NCI-H1417 (cell line): ENCODE measurements at regions not wholly inside any gene's neighbourhood (a gene's known extent, or its start where the extent isn't known, plus 50 kb on each side); places are given as distances from the start of the nearest gene placed in this dataset.
A peak's percentile ranks its signal among the peaks of the same experiment; 100 is the strongest.

ENCODE experiments used
- DNase-seq, 3 experiments: peaks; one replicate each; lab custom pipeline; 2025; lab: John Stamatoyannopoulos, UW

DNA sequence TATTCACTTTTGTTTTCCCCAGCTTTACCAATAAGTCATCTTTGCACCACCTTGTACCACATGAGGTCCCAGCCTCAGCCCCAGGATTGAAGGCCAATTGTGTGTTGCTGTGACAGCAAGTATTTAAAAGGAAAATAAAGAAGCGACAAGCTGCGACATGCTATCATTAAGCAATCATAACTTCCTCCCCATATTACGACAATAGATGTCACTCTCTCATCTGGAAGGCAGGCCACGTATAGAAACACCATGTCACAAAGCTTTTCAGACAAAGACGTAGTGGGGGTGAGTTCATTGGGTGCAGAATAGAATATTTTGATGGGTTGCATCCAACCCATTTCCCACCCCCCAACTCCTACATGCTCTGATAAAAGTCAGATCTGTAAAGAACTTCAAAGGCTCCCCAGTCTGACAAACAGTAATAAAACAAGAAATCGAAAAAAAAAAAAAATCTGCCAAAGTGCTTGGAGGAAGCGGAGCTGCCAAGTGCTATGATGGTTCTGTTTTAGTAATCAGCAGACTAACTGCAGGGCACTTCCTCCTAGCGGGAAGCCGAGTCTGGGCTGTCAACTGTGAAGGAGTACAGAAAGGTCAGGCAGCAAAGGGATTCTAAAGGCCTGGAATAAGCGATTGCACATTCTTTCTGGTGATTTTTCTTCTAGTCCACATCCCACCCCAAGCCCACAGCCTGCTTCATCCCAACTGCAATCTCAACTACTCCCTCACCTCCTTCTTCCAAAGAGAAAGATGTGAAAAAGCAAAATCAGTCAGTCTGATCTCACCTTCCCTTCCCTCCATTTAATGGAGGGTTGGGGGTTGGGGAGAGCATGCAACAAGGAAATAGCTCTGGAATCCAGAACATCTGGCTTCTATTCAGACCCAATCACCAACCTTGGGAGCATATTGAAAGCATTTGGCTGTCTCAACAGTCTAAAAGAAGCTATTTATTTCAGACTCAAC, 131.4 kb upstream of the UBASH3B start:
- no peak for DNase-seq

- DNase-seq: peak in 1 of 3 experiments; percentile 7
Observed at GRCh38 chr11:122521626-122522025, 133.9 kb upstream of the UBASH3B start.

- no peak for DNase-seq
Observed at GRCh38 chr11:122517403-122518379, 137.8 kb upstream of the UBASH3B start.

GRCh38 chr11:122516686-122517085, 138.8 kb upstream of the UBASH3B start:
- no peak for DNase-seq

GRCh38 chr11:122513997-122514396, 141.5 kb upstream of the UBASH3B start:
- no peak for DNase-seq

DNA sequence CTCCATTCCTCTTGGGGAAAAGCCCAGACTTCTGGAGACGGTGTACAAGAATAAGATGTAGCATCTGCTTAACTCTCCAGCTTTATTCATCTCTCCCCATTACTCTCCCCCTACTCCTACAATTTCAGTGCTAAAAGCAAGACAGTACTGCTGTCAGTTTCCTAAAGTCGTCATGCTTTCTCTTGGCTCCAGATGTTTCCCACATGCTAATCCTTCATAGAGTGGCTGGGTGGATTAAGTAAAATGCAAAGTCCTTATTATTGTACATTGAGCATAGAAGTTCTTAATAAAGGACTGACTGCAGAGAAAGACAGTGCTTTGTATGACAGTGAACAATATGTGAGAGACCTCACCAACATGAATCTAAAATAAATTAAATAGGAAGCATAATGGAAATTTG, 142.2 kb upstream of the UBASH3B start:
- DNase-seq: no peak

DNA sequence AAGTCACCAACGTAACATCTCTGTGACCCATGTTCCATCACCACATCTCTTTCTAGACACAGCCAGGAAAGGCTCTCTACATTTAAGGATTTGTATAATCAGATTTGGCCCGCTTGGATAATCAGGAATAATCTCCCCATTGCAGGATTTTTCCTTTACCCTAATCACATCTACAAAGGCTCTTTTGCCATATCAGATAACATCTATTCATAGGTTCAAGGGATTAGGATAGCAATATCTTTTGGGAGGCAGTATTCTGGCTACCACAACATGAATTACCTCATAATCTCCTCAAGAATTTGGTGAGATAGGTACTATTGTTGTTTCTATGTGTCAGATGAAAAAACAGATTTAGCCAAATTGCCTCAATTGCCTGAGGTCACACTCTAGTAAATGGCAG, 142.8 kb upstream of the UBASH3B start:
- no peak for DNase-seq

DNA sequence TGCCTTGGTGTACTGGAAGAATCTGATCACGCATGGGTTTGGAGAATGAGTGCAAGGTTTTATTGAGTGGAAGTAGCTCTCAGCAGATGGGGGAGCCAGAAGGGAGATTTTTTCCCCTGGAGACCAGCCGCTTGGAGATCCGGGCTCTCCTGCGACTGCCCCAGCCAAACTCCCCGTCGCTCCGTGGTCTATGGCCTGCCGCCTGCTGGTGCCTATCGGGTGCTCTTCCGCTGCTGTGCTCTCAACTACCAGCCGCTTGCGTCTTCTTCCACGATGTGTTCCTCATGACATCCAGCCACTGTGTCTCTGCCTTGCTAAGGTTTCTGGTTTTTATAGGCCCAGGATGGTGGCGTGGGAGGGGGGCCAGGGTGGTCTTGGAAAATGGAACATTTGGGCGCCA, 145.6 kb upstream of the UBASH3B start:
- no peak for DNase-seq

DNA sequence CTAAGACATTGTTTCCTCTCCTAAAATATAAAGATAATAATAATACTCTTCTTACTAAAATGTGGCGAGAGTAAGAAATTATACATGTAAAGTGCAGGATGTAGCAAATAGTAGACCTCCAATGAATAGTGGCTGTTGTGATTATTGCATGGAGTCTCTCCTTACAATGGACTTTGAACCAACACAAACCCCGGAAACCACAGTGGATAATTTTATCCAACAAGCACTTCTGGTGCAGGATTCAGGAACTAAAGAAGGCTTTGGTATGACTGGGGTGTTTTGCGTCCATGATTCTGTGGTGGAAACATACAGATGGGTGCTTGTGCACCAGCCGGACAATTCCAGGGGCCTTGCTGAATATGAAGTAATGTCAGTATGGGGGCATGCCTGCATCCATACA, 146.4 kb upstream of the UBASH3B start:
- no peak for DNase-seq

GRCh38 chr11:122505304-122506006, 150.1 kb upstream of the UBASH3B start:
- DNase-seq: peak; percentile 40 to 79 (median 76)

DNA sequence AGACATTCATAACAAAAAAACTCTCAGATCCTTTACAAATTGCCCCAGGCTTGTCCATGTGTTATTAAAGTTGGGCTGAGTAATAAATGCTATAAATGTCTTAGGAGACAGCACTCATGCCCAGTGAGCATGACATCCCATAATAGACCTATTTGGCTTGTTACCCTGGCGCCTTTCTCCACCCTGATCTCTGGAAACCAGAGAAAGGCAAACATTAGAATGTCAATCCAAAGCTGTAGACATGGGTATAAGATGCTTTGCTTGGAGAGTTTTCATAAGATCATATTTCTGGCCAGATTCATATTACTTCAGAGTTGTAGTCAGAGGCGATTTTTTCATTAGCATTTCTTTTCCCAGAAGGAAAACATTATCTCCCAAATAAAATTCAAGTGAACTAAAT, 161.3 kb upstream of the UBASH3B start:
- DNase-seq: peak in 1 of 3 experiments; percentile 71

DNA sequence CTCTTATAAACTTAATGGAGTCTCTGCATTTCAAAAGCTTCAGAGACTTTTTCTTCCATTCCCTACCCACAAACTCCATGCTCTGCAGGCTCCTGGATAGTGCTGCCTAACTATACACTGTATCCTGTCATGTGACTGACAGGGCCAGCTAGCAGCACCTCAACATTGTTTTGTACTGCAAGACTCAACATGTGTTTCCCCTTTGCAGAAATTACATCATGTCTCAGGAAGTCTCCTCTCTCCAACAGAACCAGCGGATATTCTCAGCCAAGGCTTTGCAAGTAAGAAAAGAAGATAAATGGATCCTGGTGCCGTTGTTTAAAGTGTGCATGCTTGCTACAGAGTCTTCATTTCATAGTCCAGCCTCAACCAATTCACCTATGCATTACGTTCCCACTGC, 164.0 kb upstream of the UBASH3B start:
- no peak for DNase-seq

DNA sequence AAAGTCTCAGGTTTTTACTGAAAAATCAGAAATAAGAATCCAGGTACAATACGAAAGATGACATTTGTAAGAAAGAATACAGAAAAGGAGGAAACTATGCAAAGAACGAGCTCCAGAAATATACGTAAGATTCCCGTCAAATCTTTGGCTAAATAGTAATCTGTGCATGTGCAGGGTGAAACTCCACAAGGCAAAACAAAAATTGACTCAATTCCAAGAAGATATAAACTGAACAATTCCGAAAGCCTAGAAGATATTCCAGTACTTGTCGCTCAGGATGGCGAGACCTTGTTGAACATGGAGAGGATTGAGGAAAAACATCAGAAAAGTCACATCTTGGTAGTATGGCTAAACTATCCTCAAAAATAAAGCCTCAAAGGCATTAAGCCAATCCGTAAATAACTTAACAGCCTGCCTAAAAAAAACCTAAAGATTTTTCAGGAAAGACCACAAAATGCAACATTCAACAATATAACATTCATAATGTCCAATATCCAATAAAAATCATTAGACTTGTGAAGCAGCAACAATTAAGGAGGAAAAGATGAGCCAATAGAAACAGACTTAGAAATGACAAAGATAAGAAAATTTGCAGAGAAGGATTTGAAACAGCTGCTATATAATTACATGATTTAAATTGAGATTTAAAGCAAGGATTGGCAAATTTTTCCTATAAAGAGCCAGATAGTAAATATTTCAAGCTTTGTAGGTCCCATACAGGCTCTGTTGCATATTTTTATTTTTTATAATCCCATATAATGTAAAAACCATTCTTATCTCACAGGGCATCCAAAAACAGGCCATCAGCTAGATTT, 166.4 kb upstream of the UBASH3B start:
- no peak for DNase-seq

DNA sequence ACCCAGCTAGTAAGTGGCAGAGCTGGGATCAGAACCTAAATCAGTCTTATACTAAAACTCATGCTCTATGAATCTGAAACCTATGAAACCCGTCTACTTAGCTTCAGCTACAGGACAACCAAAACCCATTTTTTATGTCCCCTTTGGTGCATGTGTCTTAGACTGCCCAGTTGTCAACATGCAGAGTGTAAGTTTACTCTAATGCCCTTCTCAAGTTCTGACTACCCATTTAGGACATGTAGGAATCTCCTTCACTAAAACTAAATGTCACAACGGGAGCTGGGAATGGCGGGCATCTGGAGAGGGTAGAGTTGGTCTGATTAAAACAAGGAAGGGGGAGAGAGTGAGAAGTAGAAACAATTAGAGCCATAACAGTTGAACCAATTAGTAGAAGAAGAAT, 167.9 kb upstream of the UBASH3B start:
- DNase-seq: no peak

DNA sequence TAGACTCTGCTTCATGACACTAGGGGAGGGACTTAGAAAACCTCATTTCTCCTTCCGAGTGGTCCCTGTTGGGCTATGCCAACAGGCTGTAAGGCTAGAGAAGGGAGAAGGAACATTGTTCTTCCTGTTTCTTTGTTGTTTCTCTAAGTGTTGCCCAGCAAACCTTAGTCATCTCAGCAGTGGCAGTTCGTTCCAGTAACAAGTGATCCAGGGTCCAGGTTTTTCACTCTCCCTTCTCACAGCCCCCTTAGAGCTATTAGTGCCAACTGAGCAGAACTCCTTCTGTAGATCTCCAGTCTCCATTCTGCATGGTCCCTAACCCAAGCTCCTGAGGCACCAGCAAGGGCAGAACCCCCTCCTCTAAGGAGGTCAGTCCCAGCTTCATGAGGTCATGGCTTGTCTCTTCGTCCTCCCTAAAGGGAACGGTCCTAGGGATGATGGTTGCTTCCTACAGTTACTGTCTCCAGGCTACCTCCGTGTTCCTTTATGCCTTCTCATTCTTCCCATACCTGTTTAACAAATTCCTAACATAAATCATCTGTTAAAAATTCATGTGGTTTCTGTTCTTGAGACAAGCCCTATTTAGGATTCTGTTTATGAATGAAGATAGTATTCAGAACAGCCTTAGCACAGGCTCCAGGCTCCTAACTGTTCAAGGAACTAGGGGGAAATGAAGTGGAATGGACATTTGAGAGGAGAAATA, 168.6 kb upstream of the UBASH3B start:
- no peak for DNase-seq

- DNase-seq: no peak
Observed at GRCh38 chr11:122478986-122479385, 176.5 kb upstream of the UBASH3B start.

DNA sequence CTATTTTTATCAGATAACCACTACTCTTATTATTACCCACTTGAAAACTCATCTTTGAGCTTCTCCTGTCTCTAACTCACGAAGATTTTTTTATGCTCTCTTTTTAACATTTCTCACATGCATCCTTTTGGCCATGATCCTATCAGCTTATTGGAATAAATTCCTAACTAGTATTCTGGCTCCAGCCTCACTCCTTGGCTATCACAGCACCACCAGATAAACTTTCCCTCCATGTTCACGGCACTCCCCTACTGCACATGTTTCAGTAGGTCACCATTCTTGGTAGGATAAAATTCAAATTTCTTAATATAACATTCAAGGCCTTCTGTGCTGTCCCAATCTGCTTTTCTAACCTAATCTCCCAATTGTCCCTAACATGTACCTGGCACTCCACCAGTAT, 186.6 kb upstream of the UBASH3B start:
- no peak for DNase-seq

- DNase-seq: no peak
Observed at GRCh38 chr11:122463530-122463929, 192.0 kb upstream of the UBASH3B start.

GRCh38 chr11:122459064-122459463, 196.5 kb upstream of the UBASH3B start:
- DNase-seq: no peak

DNA sequence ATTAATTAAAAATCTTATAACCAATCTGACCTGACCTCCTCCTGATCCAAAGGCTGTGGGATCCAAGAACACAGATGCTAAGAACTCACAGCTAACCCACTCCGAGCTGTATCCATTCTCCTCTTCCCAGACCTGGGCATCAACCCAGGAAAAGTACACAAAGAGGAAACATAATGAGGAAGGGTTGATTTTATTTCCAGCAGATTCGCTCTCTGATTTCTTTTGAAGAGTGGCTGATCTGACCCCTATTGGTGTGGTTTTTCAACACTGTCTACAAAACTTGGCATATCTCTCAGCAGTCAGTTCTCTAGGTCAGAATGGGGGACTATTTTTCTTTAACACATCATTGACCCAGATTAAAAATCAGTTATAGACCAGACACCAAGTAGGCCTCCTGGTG, 201.9 kb upstream of the UBASH3B start:
- DNase-seq: no peak

GRCh38 chr11:122451911-122452310, 203.6 kb upstream of the UBASH3B start:
- DNase-seq: no peak
